ENCODE measurements at regions not wholly inside any gene's neighbourhood (a gene's known extent, or its start where the extent isn't known, plus 50 kb on each side); places are given as distances from the start of the nearest gene placed in this dataset.

- H3K4me1 ChIP-seq (ENCODE audit: control insufficient read depth in 2 of 2, insufficient read depth in 1 of 2, low read depth in 1 of 2, low read length in 2 of 2), result no peaks in the 10 kb centered on the region
- H2BK120ac ChIP-seq (ENCODE audit: low read depth, low read length), result no peak overlapping the region
- H3K4me3 ChIP-seq (ENCODE audit: low read length in 2 of 2), result no peak overlapping the region
- no peak overlapping the region for H2BK15ac ChIP-seq (ENCODE audit: low read length)
- H3K36me3 ChIP-seq (replicated peaks in 1 of 2; ENCODE audit: control insufficient read depth in 2 of 2, insufficient read depth in 2 of 2, low read length in 2 of 2), result no peaks in the 10 kb centered on the region
- no peak overlapping the region for H4K91ac ChIP-seq (ENCODE audit: low read depth, low read length, poor library complexity)
- no peak overlapping the region for H3K14ac ChIP-seq (ENCODE audit: low read length)
- no peak overlapping the region for H3K4ac ChIP-seq (ENCODE audit: low read length)
- H3K18ac ChIP-seq (ENCODE audit: low read length), result no peak overlapping the region
- H3K9me3 ChIP-seq (replicated peaks in 1 of 2; ENCODE audit: control insufficient read depth in 2 of 2, insufficient read depth in 1 of 2, low read depth in 1 of 2, low read length in 2 of 2), result no peaks in the 10 kb centered on the region
- H2AFZ ChIP-seq (ENCODE audit: low read length), result no peak overlapping the region
- no peak for DNase-seq (ENCODE audit: low spot score)
- no peak overlapping the region for H2BK12ac ChIP-seq (ENCODE audit: low read length)
- no peak overlapping the region for H3K4me2 ChIP-seq (ENCODE audit: insufficient read depth, low read length, poor library complexity, severe bottlenecking)
- no peak overlapping the region for H3K9ac ChIP-seq (ENCODE audit: low read depth, low read length, poor library complexity)
- no peak overlapping the region for H2AK5ac ChIP-seq (ENCODE audit: low read depth, low read length)
- H4K8ac ChIP-seq (ENCODE audit: low read depth, low read length), result no peak overlapping the region
- H3K27ac ChIP-seq (replicated peaks; ENCODE audit: low read length), result no peak overlapping the region
- H3K79me1 ChIP-seq (ENCODE audit: low read depth, low read length), result no peaks in the 10 kb centered on the region
- H2BK5ac ChIP-seq (ENCODE audit: low read length), result no peak overlapping the region
- H3K27me3 ChIP-seq (ENCODE audit: control insufficient read depth in 3 of 3, insufficient read depth in 3 of 3, low read depth in 1 of 3, low read length in 3 of 3), result no peaks in the 10 kb centered on the region
- no peak overlapping the region for H3K23ac ChIP-seq (ENCODE audit: low read depth, low read length, poor library complexity)
These were observed 533.8 kb downstream of the CAAP1 start for GRCh38 chr9:26358836-26359235.

DNA sequence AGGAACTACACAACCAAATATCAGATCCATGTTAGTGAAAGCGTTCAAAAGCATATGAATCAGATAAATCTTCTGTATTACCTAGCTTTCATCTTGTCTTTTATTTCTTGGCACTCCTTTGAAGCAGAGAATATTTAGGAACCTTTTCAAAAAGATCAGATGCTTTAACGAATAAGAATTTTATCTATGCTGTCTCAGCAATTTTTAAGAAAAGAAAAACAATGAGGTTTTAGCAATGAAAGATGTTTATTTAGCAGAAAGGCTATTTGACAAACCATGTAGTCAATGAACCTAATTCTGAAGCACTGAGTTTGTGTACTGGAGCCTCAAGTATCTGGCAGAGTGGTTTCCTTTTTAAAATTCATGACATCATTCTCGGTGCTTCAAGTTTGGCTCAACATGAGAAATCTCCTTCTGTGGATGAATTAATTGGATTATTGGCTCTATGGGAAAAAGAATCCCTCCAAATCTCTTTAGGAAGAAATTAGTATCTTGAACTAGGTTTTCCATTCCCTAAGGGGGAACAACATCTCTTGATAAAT, 534.7 kb downstream of the CAAP1 start:
- H2BK5ac ChIP-seq (ENCODE audit: low read length), result no peak overlapping the region
- no peak for DNase-seq (ENCODE audit: low spot score)
- H2BK12ac ChIP-seq (ENCODE audit: low read length), result no peak overlapping the region
- H3K9me3 ChIP-seq (replicated peaks in 1 of 2; ENCODE audit: control insufficient read depth in 2 of 2, insufficient read depth in 1 of 2, low read depth in 1 of 2, low read length in 2 of 2), result no peaks in the 10 kb centered on the region
- no peak overlapping the region for H3K4me2 ChIP-seq (ENCODE audit: insufficient read depth, low read length, poor library complexity, severe bottlenecking)
- H3K14ac ChIP-seq (ENCODE audit: low read length), result no peak overlapping the region
- H4K91ac ChIP-seq (ENCODE audit: low read depth, low read length, poor library complexity), result no peak overlapping the region
- no peaks in the 10 kb centered on the region for H3K79me1 ChIP-seq (ENCODE audit: low read depth, low read length)
- no peak overlapping the region for H4K8ac ChIP-seq (ENCODE audit: low read depth, low read length)
- H3K27me3 ChIP-seq (ENCODE audit: control insufficient read depth in 3 of 3, insufficient read depth in 3 of 3, low read depth in 1 of 3, low read length in 3 of 3), result no peaks in the 10 kb centered on the region
- no peak overlapping the region for H2AK5ac ChIP-seq (ENCODE audit: low read depth, low read length)
- no peak overlapping the region for H3K9ac ChIP-seq (ENCODE audit: low read depth, low read length, poor library complexity)
- no peak overlapping the region for H2BK15ac ChIP-seq (ENCODE audit: low read length)
- H3K27ac ChIP-seq (replicated peaks; ENCODE audit: low read length), result no peak overlapping the region
- no peaks in the 10 kb centered on the region for H3K36me3 ChIP-seq (replicated peaks in 1 of 2; ENCODE audit: control insufficient read depth in 2 of 2, insufficient read depth in 2 of 2, low read length in 2 of 2)
- no peak overlapping the region for H3K23ac ChIP-seq (ENCODE audit: low read depth, low read length, poor library complexity)
- H3K18ac ChIP-seq (ENCODE audit: low read length), result no peak overlapping the region
- H3K4me1 ChIP-seq (ENCODE audit: control insufficient read depth in 2 of 2, insufficient read depth in 1 of 2, low read depth in 1 of 2, low read length in 2 of 2), result no peaks in the 10 kb centered on the region
- H3K4me3 ChIP-seq (ENCODE audit: low read length in 2 of 2), result no peak overlapping the region
- WGBS, 2 donors (ENCODE audit: extremely low coverage in 2 of 2, insufficient read length in 2 of 2, insufficient replicate concordance in 1 of 2), result no CpG with 5 or more reads among the region's 3 CpGs
- H2BK120ac ChIP-seq (ENCODE audit: low read depth, low read length), result no peak overlapping the region
- H2AFZ ChIP-seq (ENCODE audit: low read length), result no peak overlapping the region
- H3K4ac ChIP-seq (ENCODE audit: low read length), result no peak overlapping the region

GRCh38 chr9:26356491-26356890, 536.1 kb downstream of the CAAP1 start:
- Histone ChIP-seq H3K4me1 (ENCODE audit: control insufficient read depth in 2 of 2, insufficient read depth in 1 of 2, low read depth in 1 of 2, low read length in 2 of 2) (no peaks in the 10 kb centered on the region), H3K79me1 (ENCODE audit: low read depth, low read length) (no peaks in the 10 kb centered on the region), H3K14ac (ENCODE audit: low read length) (no peak overlapping the region), H2BK12ac (ENCODE audit: low read length) (no peak overlapping the region), H2AFZ (ENCODE audit: low read length) (no peak overlapping the region), H3K36me3 (replicated peaks in 1 of 2; ENCODE audit: control insufficient read depth in 2 of 2, insufficient read depth in 2 of 2, low read length in 2 of 2) (no peaks in the 10 kb centered on the region), H3K27ac (replicated peaks; ENCODE audit: low read length) (no peak overlapping the region), H3K27me3 (ENCODE audit: control insufficient read depth in 3 of 3, insufficient read depth in 3 of 3, low read depth in 1 of 3, low read length in 3 of 3) (no peaks in the 10 kb centered on the region), H2BK15ac (ENCODE audit: low read length) (no peak overlapping the region), H3K9me3 (replicated peaks in 1 of 2; ENCODE audit: control insufficient read depth in 2 of 2, insufficient read depth in 1 of 2, low read depth in 1 of 2, low read length in 2 of 2) (no peaks in the 10 kb centered on the region), H4K8ac (ENCODE audit: low read depth, low read length) (no peak overlapping the region), H2BK5ac (ENCODE audit: low read length) (no peak overlapping the region), H3K4me2 (ENCODE audit: insufficient read depth, low read length, poor library complexity, severe bottlenecking) (no peak overlapping the region), H3K4ac (ENCODE audit: low read length) (no peak overlapping the region), H2AK5ac (ENCODE audit: low read depth, low read length) (no peak overlapping the region), H3K9ac (ENCODE audit: low read depth, low read length, poor library complexity) (no peak overlapping the region), H3K23ac (ENCODE audit: low read depth, low read length, poor library complexity) (no peak overlapping the region), H3K4me3 (ENCODE audit: low read length in 2 of 2) (no peak overlapping the region), H2BK120ac (ENCODE audit: low read depth, low read length) (no peak overlapping the region), H4K91ac (ENCODE audit: low read depth, low read length, poor library complexity) (no peak overlapping the region), H3K18ac (ENCODE audit: low read length) (no peak overlapping the region)
- DNase-seq (ENCODE audit: low spot score), result no peak
- WGBS, 2 donors (ENCODE audit: extremely low coverage in 2 of 2, insufficient read length in 2 of 2, insufficient replicate concordance in 1 of 2), result no CpG with 5 or more reads among the region's 2 CpGs

- H3K9me3 ChIP-seq (replicated peaks in 1 of 2; ENCODE audit: control insufficient read depth in 2 of 2, insufficient read depth in 1 of 2, low read depth in 1 of 2, low read length in 2 of 2), result no peaks in the 10 kb centered on the region
- no CpG with 5 or more reads among the region's 8 CpGs for WGBS, 2 donors (ENCODE audit: extremely low coverage in 2 of 2, insufficient read length in 2 of 2, insufficient replicate concordance in 1 of 2)
- H3K27ac ChIP-seq (replicated peaks; ENCODE audit: low read length), result no peak overlapping the region
- H3K9ac ChIP-seq (ENCODE audit: low read depth, low read length, poor library complexity), result no peak overlapping the region
- H3K79me1 ChIP-seq (ENCODE audit: low read depth, low read length), result no peaks in the 10 kb centered on the region
- H3K27me3 ChIP-seq (ENCODE audit: control insufficient read depth in 3 of 3, insufficient read depth in 3 of 3, low read depth in 1 of 3, low read length in 3 of 3), result no peaks in the 10 kb centered on the region
- H3K23ac ChIP-seq (ENCODE audit: low read depth, low read length, poor library complexity), result no peak overlapping the region
- no peak for DNase-seq (ENCODE audit: low spot score)
- no peak overlapping the region for H2BK12ac ChIP-seq (ENCODE audit: low read length)
- H3K4me3 ChIP-seq (ENCODE audit: low read length in 2 of 2), result no peak overlapping the region
- no peak overlapping the region for H4K8ac ChIP-seq (ENCODE audit: low read depth, low read length)
- no peak overlapping the region for H3K18ac ChIP-seq (ENCODE audit: low read length)
- H3K14ac ChIP-seq (ENCODE audit: low read length), result no peak overlapping the region
- no peak overlapping the region for H2AK5ac ChIP-seq (ENCODE audit: low read depth, low read length)
- no peak overlapping the region for H2BK15ac ChIP-seq (ENCODE audit: low read length)
- H3K36me3 ChIP-seq (replicated peaks in 1 of 2; ENCODE audit: control insufficient read depth in 2 of 2, insufficient read depth in 2 of 2, low read length in 2 of 2), result no peaks in the 10 kb centered on the region
- no peak overlapping the region for H3K4me2 ChIP-seq (ENCODE audit: insufficient read depth, low read length, poor library complexity, severe bottlenecking)
- H2AFZ ChIP-seq (ENCODE audit: low read length), result no peak overlapping the region
- no peak overlapping the region for H2BK120ac ChIP-seq (ENCODE audit: low read depth, low read length)
- H3K4ac ChIP-seq (ENCODE audit: low read length), result no peak overlapping the region
- H3K4me1 ChIP-seq (ENCODE audit: control insufficient read depth in 2 of 2, insufficient read depth in 1 of 2, low read depth in 1 of 2, low read length in 2 of 2), result no peaks in the 10 kb centered on the region
- no peak overlapping the region for H4K91ac ChIP-seq (ENCODE audit: low read depth, low read length, poor library complexity)
- no peak overlapping the region for H2BK5ac ChIP-seq (ENCODE audit: low read length)
These were observed 545.6 kb downstream of the CAAP1 start for GRCh38 chr9:26346942-26347477.

Measured in neuronal stem cell (in vitro differentiated cells).